Right lobe of liver (tissue), 6 donors: ENCODE measurements at regions not wholly inside any gene's neighbourhood (a gene's known extent, or its start where the extent isn't known, plus 50 kb on each side); places are given as distances from the start of the nearest gene placed in this dataset.

Source experiments
- ATAC-seq, 4 donors: fragments of 200-7000 bp; cut with Tn5 transposase; one replicate each; pipeline ENCODE4 v1.9.1; 2020; ENCODE audit warnings: mild to moderate bottlenecking in 4 of 4, moderate library complexity in 4 of 4
- DNase-seq, 3 donors: peaks; one replicate each; pipeline ENCODE4 v3.0.0-alpha.2; 2020
- H3K27ac ChIP-seq, 3 donors: fragments of 200-600 bp; one replicate each; pipeline ENCODE4 v1.8.0; 2022
- H3K27me3 ChIP-seq, 2 donors: fragments of 200-600 bp; one replicate each; pipeline ENCODE4 v1.8.0; 2022
- H3K36me3 ChIP-seq, 4 donors: fragments of 200-600 bp; sonication (generic) in 1 of 4; one replicate each; pipeline versions ENCODE4 v1.5.1 to v1.8.0; 2017 to 2022; ENCODE audit warnings: control low read depth in 1 of 4
- H3K4me1 ChIP-seq, 4 donors: fragments of 200-600 bp; sonication (generic) in 1 of 4; one replicate each; pipeline versions ENCODE4 v1.5.1 to v1.8.0; 2017 to 2022; ENCODE audit warnings: control low read depth in 1 of 4
- H3K4me3 ChIP-seq, 3 donors: fragments of 200-600 bp; one replicate each; pipeline ENCODE4 v1.8.0; 2022
- H3K9me3 ChIP-seq, 4 donors: fragments of 200-600 bp; sonication (generic) in 1 of 4; one replicate each; pipeline versions ENCODE4 v1.5.1 to v1.8.0; 2017 to 2022; ENCODE audit warnings: control low read depth in 1 of 4
- POLR2A ChIP-seq: fragments of 450-650 bp; IDR thresholded peaks from one replicate; pipeline ENCODE4 v1.6.1; 2017; ENCODE audit warnings: antibody characterized with exemption, mild to moderate bottlenecking
- WGBS: methylation state at CpG from one replicate; pipeline ENCODE4 v1.1.6; 2018; ENCODE audit warnings: low coverage, low lambda C conversion rate; ENCODE audit not compliant: insufficient coverage; ENCODE audit errors: missing lambda C conversion rate; 5-methylcytosine and 5-hydroxymethylcytosine counted together
- intact Hi-C, 2 donors: fragments of 100-400 bp; cut with DNase I; formaldehyde crosslinking; loops; one replicate each; pipeline versions ENCODE4 v1.11.2 to v1.14.1; 2022
- TF ChIP-seq, protein P1 (sequence below), 4 donors: fragments of 200-600 bp in 3 of 4; fragments of 450-650 bp in 1 of 4; IDR thresholded peaks; one replicate each; pipeline versions ENCODE4 v1.5.1 to v1.8.0; 2016 to 2022; ENCODE audit warnings: antibody characterized with exemption in 4 of 4, mild to moderate bottlenecking in 2 of 4
- donor health status: DM: no; HTN: yes; CAD: no.
- donor health status: DM: no; HTN: no; CAD: no.
- donor health status: DM: no; HTN: no; CAD: no.
- donor health status: DM: no; HTN: yes; CAD: no.
- donor health status: DM: no; HTN: yes; CAD: no.

DNA sequence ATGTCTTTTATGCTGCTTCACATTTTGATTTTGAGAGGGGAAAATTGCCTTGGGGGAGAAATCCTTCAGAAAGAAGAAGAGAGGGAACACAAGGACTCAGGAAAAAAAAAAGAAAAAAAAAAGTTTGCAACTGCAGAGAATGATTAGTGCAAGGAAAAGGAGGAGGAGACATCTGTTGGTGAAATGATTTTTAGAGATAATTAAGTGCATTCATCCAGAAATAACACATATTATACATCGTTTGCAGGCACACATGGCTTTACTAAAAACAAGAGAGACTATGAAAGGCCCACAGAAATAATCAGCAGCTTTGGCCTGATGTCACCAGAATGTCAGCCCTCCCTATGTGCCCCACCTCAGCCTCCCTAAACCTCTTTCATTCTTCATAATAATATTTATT lies 1058.2 kb downstream of the PCDH9 start:
- H3K4me1 ChIP-seq: no peaks in the 10 kb centered on the region
- intact Hi-C loops: no loop called here
- TF ChIP-seq, protein P1, sequence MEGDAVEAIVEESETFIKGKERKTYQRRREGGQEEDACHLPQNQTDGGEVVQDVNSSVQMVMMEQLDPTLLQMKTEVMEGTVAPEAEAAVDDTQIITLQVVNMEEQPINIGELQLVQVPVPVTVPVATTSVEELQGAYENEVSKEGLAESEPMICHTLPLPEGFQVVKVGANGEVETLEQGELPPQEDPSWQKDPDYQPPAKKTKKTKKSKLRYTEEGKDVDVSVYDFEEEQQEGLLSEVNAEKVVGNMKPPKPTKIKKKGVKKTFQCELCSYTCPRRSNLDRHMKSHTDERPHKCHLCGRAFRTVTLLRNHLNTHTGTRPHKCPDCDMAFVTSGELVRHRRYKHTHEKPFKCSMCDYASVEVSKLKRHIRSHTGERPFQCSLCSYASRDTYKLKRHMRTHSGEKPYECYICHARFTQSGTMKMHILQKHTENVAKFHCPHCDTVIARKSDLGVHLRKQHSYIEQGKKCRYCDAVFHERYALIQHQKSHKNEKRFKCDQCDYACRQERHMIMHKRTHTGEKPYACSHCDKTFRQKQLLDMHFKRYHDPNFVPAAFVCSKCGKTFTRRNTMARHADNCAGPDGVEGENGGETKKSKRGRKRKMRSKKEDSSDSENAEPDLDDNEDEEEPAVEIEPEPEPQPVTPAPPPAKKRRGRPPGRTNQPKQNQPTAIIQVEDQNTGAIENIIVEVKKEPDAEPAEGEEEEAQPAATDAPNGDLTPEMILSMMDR (IDR thresholded peaks at IDR 0.05): no peak
- no peak for TF ChIP-seq POLR2A
- no peak overlapping the region for H3K27ac ChIP-seq
- H3K9me3 ChIP-seq: no peaks in the 10 kb centered on the region
- no peak overlapping the region for H3K4me3 ChIP-seq
- H3K36me3 ChIP-seq: no peaks in the 10 kb centered on the region
- no peak for ATAC-seq
- DNase-seq: no peak
- H3K27me3 ChIP-seq: no peaks in the 10 kb centered on the region
- 33% methylated on average over 1 of the region's 1 CpG for WGBS

DNA sequence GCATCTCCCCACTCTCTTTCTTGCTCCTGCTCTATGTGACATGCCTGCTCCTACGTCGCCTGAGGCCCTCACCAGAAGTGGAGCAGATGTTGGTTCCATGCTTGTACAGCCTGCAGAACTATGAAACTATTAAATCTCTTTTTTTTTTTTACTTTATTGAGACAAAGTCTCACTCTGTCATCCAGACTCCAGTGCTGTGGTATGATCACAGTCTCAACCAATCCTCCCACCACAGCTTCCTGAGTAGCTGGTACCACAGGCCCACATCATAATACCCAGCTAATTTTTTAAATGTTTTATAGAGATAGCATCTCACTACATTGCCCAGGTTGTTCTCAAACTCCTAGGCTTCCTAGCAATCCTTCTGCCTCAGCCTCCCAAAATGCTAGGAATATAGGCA lies 1067.7 kb downstream of the PCDH9 start:
- Histone ChIP-seq H3K9me3 (no peaks in the 10 kb centered on the region), H3K36me3 (no peaks in the 10 kb centered on the region), H3K27ac (no peak overlapping the region), H3K4me3 (no peak overlapping the region), H3K27me3 (no peaks in the 10 kb centered on the region), H3K4me1 (no peaks in the 10 kb centered on the region)
- TF ChIP-seq, protein P1 (IDR thresholded peaks at IDR 0.05): no peak
- TF ChIP-seq POLR2A: no peak
- intact Hi-C loops: no loop called here
- ATAC-seq (no peak), DNase-seq (no peak)
- WGBS: 30% methylated on average over 2 of the region's 2 CpGs

DNA sequence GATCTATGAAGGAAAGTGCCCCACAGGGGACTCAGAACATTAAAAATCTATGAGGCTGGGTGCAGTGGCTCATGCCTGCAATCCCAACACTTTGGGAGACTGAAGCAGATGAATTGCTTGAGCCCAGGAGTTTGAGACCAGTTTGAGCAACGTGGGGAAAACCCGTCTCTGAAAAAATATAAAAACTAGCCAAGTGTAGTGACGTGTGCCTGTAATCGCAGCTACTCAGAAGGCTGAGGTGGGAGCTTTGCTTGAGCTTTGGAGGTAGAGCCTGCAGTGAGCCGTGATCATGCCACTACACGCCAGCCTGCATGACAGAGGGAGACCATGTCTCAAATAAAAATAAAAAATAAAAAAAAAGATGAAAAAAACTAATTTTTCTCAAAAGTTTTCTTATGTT lies 1070.6 kb downstream of the PCDH9 start:
- Histone ChIP-seq H3K4me3 (no peak overlapping the region), H3K27me3 (no peaks in the 10 kb centered on the region), H3K36me3 (no peaks in the 10 kb centered on the region), H3K27ac (no peak overlapping the region), H3K4me1 (no peaks in the 10 kb centered on the region), H3K9me3 (no peaks in the 10 kb centered on the region)
- intact Hi-C loops: no loop called here
- TF ChIP-seq, protein P1 (IDR thresholded peaks at IDR 0.05): no peak
- no peak for TF ChIP-seq POLR2A
- no peak for DNase-seq
- WGBS: 54% methylated on average over 6 of the region's 6 CpGs
- no peak for ATAC-seq

DNA sequence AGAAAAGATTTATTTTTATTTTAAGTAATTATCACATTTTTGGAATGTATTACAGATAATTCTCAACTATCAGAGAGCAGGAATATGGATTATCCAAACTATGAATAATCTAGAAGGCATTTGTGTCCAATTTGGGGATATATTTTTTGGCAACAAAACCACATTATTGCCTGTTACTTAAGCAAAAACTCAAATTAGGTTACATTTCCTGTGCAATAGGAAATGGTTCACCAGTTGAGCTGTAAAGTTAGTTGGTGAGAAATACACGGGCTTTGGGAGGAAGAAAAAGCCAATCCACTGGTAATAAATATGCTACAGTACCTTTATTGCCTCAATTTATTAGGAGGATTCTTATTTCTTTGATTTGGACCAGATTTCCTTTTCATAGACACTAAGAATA lies 1075.2 kb downstream of the PCDH9 start:
- Histone ChIP-seq H3K9me3 (no peaks in the 10 kb centered on the region), H3K36me3 (no peaks in the 10 kb centered on the region), H3K4me3 (no peak overlapping the region), H3K27ac (no peak overlapping the region), H3K27me3 (no peaks in the 10 kb centered on the region), H3K4me1 (no peaks in the 10 kb centered on the region)
- intact Hi-C loops: no loop called here
- DNase-seq: no peak
- 0% methylated on average over 1 of the region's 1 CpG for WGBS
- no peak for TF ChIP-seq POLR2A
- TF ChIP-seq, protein P1 (IDR thresholded peaks at IDR 0.05): no peak
- no peak for ATAC-seq

DNA sequence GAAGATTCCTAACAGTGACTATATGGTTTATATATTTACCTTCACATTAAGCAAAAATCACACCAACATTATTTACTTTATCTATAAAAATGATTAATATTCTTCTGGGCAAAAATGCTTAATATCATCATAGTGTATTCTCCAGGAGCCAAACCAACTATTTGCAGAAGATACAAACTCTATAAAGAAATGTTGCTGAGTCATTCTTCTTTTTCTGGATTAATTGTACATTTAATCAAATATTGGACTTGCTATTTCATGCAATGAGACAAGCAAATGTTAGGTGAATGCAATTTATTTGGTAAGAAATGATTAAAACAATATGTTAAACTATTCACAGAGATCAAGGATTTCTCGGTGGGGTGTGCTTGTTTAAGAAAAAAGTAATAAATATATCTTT lies 1075.8 kb downstream of the PCDH9 start:
- WGBS: 10% methylated on average over 1 of the region's 1 CpG
- Histone ChIP-seq H3K27ac (no peak overlapping the region), H3K4me1 (no peaks in the 10 kb centered on the region), H3K9me3 (no peaks in the 10 kb centered on the region), H3K4me3 (no peak overlapping the region), H3K36me3 (no peaks in the 10 kb centered on the region), H3K27me3 (no peaks in the 10 kb centered on the region)
- ATAC-seq (no peak), DNase-seq (no peak)
- intact Hi-C loops: no loop called here
- TF ChIP-seq, protein P1 (IDR thresholded peaks at IDR 0.05): no peak
- TF ChIP-seq POLR2A: no peak
